ENCODE measurements at regions not wholly inside any gene's neighbourhood (a gene's known extent, or its start where the extent isn't known, plus 50 kb on each side); places are given as distances from the start of the nearest gene placed in this dataset.

GRCh38 chr15:31558840-31559239 is 232.2 kb downstream of the KLF13 start:
- no peak for DNase-seq

- no peak for DNase-seq
These were observed 233.2 kb downstream of the KLF13 start for GRCh38 chr15:31559786-31560185.

GRCh38 chr15:31560643-31561042 is 234.0 kb downstream of the KLF13 start:
- DNase-seq = no peak

GRCh38 chr15:31561156-31561555 is 234.5 kb downstream of the KLF13 start:
- DNase-seq = no peak

- DNase-seq = no peak
These were observed 236.4 kb downstream of the KLF13 start for GRCh38 chr15:31563001-31563400.

- DNase-seq = no peak
These were observed 236.8 kb downstream of the KLF13 start for GRCh38 chr15:31563421-31563820.

GRCh38 chr15:31567861-31568260 is 241.2 kb downstream of the KLF13 start:
- no peak for DNase-seq

- no peak for DNase-seq
These were observed 243.2 kb downstream of the KLF13 start for GRCh38 chr15:31569836-31570235.

GRCh38 chr15:31570591-31570990 is 244.0 kb downstream of the KLF13 start:
- DNase-seq = no peak

GRCh38 chr15:31571676-31572075 is 245.0 kb downstream of the KLF13 start:
- DNase-seq = no peak

GRCh38 chr15:31573759-31574158 is 247.1 kb downstream of the KLF13 start:
- DNase-seq = no peak

GRCh38 chr15:31574766-31575165 is 248.1 kb downstream of the KLF13 start:
- no peak for DNase-seq

- DNase-seq = no peak
These were observed 250.5 kb downstream of the KLF13 start for GRCh38 chr15:31577108-31577507.

GRCh38 chr15:31579282-31579681 is 252.6 kb downstream of the KLF13 start:
- DNase-seq = no peak

GRCh38 chr15:31579976-31580375 is 253.3 kb downstream of the KLF13 start:
- DNase-seq = no peak

GRCh38 chr15:31584195-31584594 is 257.6 kb downstream of the KLF13 start:
- no peak for DNase-seq

- DNase-seq = peak; percentile 49
These were observed 258.6 kb downstream of the KLF13 start for GRCh38 chr15:31585240-31585639.

GRCh38 chr15:31586841-31587240 is 260.2 kb downstream of the KLF13 start:
- DNase-seq = no peak

GRCh38 chr15:31587583-31587982 is 260.9 kb downstream of the KLF13 start:
- no peak for DNase-seq

GRCh38 chr15:31590609-31591008 is 264.0 kb downstream of the KLF13 start:
- no peak for DNase-seq

- DNase-seq = no peak
These were observed 265.3 kb downstream of the KLF13 start for GRCh38 chr15:31591908-31592307.

GRCh38 chr15:31597466-31597865 is 270.8 kb downstream of the KLF13 start:
- DNase-seq = no peak

GRCh38 chr15:31598620-31599019 is 272.0 kb downstream of the KLF13 start:
- no peak for DNase-seq

- no peak for DNase-seq
These were observed 278.9 kb downstream of the KLF13 start for GRCh38 chr15:31605467-31605931.

GRCh38 chr15:31606194-31606669 is 279.6 kb downstream of the KLF13 start:
- DNase-seq = no peak

All from NCI-H2171 (cell line).